NB4 (cell line): ENCODE measurements at regions not wholly inside any gene's neighbourhood (a gene's known extent, or its start where the extent isn't known, plus 50 kb on each side); places are given as distances from the start of the nearest gene placed in this dataset.

Source experiments
- TF ChIP-seq, protein P1 (sequence below): IDR thresholded peaks from one replicate; pipeline ENCODE4 v1.5.1; 2012; ENCODE audit warnings: low read depth, low read length
- TF ChIP-seq, protein P2 (sequence below): IDR thresholded peaks from 2 replicates; pipeline ENCODE4 v1.6.1; 2011; ENCODE audit warnings: low read depth, low read length

DNA sequence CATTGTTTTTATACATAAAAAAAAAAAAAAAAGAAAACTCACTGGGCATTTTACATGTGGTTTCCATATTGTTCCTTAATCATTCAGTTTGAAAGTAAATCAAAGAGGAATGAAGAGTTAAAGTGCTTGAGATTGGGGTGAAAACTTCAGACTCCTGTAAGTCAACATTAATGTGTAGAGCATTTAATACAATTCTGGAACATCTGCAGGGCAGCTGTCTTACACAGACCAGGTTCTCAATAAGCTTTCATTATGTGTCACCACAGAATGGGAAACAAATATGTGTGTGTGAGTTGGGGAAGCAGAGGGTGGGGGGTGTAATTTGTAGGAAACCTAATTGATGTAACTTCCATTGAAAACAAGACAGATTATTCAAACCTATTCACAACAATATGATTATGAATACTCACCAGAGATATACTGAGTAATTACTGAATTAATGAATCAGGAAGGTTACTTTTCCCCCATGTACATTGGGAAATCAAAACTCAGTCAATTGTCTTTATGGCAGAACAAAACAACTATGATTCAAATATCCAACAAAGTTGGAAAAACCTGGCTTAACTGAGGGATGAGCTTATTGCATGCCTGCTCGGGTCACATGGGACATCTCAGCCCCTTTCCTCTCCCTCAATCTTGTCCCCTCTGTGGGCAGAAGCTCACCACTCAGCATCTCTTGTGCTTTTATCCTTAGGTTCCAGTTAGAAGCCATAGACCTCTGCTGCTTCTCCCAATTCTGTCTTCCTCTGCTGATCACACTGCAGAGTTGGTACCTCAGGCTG lies 281.2 kb upstream of the THBS1 start:
- TF ChIP-seq, protein P1, sequence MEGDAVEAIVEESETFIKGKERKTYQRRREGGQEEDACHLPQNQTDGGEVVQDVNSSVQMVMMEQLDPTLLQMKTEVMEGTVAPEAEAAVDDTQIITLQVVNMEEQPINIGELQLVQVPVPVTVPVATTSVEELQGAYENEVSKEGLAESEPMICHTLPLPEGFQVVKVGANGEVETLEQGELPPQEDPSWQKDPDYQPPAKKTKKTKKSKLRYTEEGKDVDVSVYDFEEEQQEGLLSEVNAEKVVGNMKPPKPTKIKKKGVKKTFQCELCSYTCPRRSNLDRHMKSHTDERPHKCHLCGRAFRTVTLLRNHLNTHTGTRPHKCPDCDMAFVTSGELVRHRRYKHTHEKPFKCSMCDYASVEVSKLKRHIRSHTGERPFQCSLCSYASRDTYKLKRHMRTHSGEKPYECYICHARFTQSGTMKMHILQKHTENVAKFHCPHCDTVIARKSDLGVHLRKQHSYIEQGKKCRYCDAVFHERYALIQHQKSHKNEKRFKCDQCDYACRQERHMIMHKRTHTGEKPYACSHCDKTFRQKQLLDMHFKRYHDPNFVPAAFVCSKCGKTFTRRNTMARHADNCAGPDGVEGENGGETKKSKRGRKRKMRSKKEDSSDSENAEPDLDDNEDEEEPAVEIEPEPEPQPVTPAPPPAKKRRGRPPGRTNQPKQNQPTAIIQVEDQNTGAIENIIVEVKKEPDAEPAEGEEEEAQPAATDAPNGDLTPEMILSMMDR: no peak
- TF ChIP-seq, protein P2, sequence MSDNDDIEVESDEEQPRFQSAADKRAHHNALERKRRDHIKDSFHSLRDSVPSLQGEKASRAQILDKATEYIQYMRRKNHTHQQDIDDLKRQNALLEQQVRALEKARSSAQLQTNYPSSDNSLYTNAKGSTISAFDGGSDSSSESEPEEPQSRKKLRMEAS: no peak
